Endodermal cell (in vitro differentiated cells): ENCODE measurements at regions not wholly inside any gene's neighbourhood (a gene's known extent, or its start where the extent isn't known, plus 50 kb on each side); places are given as distances from the start of the nearest gene placed in this dataset.

Source experiments
- DNase-seq: peaks from one replicate; pipeline ENCODE4 v3.0.0-alpha.2; 2017
- H3K27ac ChIP-seq: 2 replicates; pipeline ENCODE4 v1.5.1; 2013; ENCODE audit warnings: mild to moderate bottlenecking, low read depth, low read length, moderate library complexity
- H3K27me3 ChIP-seq: 2 replicates; pipeline ENCODE4 v1.6.1; 2013; ENCODE audit warnings: mild to moderate bottlenecking, low read length, moderate library complexity; ENCODE audit not compliant: insufficient read depth, control insufficient read depth, poor library complexity, severe bottlenecking
- H3K36me3 ChIP-seq: 2 replicates; pipeline ENCODE4 v1.7.0; 2013; ENCODE audit warnings: mild to moderate bottlenecking, low read length, moderate library complexity; ENCODE audit not compliant: control insufficient read depth, insufficient read depth
- H3K4me1 ChIP-seq: one replicate; pipeline ENCODE4 v1.7.0; 2013; ENCODE audit warnings: low read length; ENCODE audit not compliant: control insufficient read depth, insufficient read depth
- H3K4me3 ChIP-seq: 2 replicates; pipeline ENCODE4 v1.5.1; 2013; ENCODE audit warnings: mild to moderate bottlenecking, low read length, moderate library complexity
- H3K9ac ChIP-seq: 2 replicates; pipeline ENCODE4 v1.6.1; 2013; ENCODE audit warnings: mild to moderate bottlenecking, low read length, moderate library complexity; ENCODE audit not compliant: poor library complexity, severe bottlenecking; ENCODE audit errors: extremely low read depth
- H3K9me3 ChIP-seq: 2 replicates; pipeline ENCODE4 v1.6.1; 2013; ENCODE audit warnings: mild to moderate bottlenecking, low read length, moderate library complexity; ENCODE audit not compliant: control insufficient read depth
- H3K27ac Mint-ChIP-seq: 2 replicates; pipeline ENCODE4 v1.8.0; 2020; ENCODE audit warnings: mixed read lengths
- H3K27me3 Mint-ChIP-seq: 2 replicates; pipeline ENCODE4 v1.8.0; 2021; ENCODE audit warnings: mild to moderate bottlenecking, mixed read lengths; ENCODE audit not compliant: insufficient read depth
- H3K36me3 Mint-ChIP-seq: 2 replicates; pipeline ENCODE4 v1.8.0; 2020; ENCODE audit warnings: low read depth, mixed read lengths
- H3K4me1 Mint-ChIP-seq: 2 replicates; pipeline ENCODE4 v1.8.0; 2020; ENCODE audit warnings: mixed read lengths
- H3K4me3 Mint-ChIP-seq: 2 replicates; pipeline ENCODE4 v1.8.0; 2020; ENCODE audit warnings: mild to moderate bottlenecking, moderate library complexity, mixed read lengths
- H3K9me3 Mint-ChIP-seq: 2 replicates; pipeline ENCODE4 v1.8.0; 2020; ENCODE audit warnings: mild to moderate bottlenecking, mixed read lengths
- CTCF ChIP-seq: fragments of 200-600 bp; sonication (generic); conservative IDR thresholded peaks from 2 replicates; pipeline ENCODE4 v1.5.0; 2021; ENCODE audit warnings: antibody characterized with exemption, mild to moderate bottlenecking
- WGBS, 2 experiments: methylation state at CpG; one replicate each; pipeline versions ENCODE4 v1.1.5 to v1.1.7; 2013; ENCODE audit warnings: missing lambda C conversion rate in 2 of 2, mixed read lengths in 1 of 2; ENCODE audit not compliant: insufficient coverage in 1 of 2, insufficient read length in 1 of 2; 5-methylcytosine and 5-hydroxymethylcytosine counted together

GRCh38 chr3:177672252-177672911 is 475.1 kb upstream of the TBL1XR1 start:
- 85 to 86% methylated on average over 6 to 10 of the region's 10 CpGs for WGBS, 2 experiments
- Mint-ChIP-seq H3K4me3 (no peak overlapping the region), H3K27ac (no peak overlapping the region)

GRCh38 chr3:177673112-177673914 is 476.0 kb upstream of the TBL1XR1 start:
- H3K4me3 Mint-ChIP-seq, result no peak overlapping the region
- Histone ChIP-seq H3K27me3 (no peaks in the 10 kb centered on the region), H3K9me3 (no peaks in the 10 kb centered on the region), H3K36me3 (no peaks in the 10 kb centered on the region), H3K27ac (no peak overlapping the region), H3K4me3 (no peak overlapping the region), H3K9ac (no peak overlapping the region), H3K4me1 (no peaks in the 10 kb centered on the region)
- no peak for DNase-seq
- TF ChIP-seq CTCF, result no peak
- no peaks in the 10 kb centered on the region for H3K27me3 Mint-ChIP-seq
- no peak overlapping the region for H3K27ac Mint-ChIP-seq
- H3K4me1 Mint-ChIP-seq, result peaks cover 46% of the 10 kb centered on the region
- 81 to 95% methylated on average over 3 to 4 of the region's 4 CpGs for WGBS, 2 experiments
- no peaks in the 10 kb centered on the region for H3K36me3 Mint-ChIP-seq
- H3K9me3 Mint-ChIP-seq, result no peaks in the 10 kb centered on the region

More at GRCh38 chr3:177672252-177672911, 475.1 kb upstream of the TBL1XR1 start:
- H3K9ac ChIP-seq, result no peak overlapping the region
- Mint-ChIP-seq H3K36me3 (no peaks in the 10 kb centered on the region), H3K4me1 (peaks cover 55% of the 10 kb centered on the region), H3K27me3 (no peaks in the 10 kb centered on the region), H3K9me3 (no peaks in the 10 kb centered on the region)
- H3K36me3 ChIP-seq, result no peaks in the 10 kb centered on the region
- H3K27me3 ChIP-seq, result no peaks in the 10 kb centered on the region
- no peaks in the 10 kb centered on the region for H3K9me3 ChIP-seq
- no peaks in the 10 kb centered on the region for H3K4me1 ChIP-seq
- no peak overlapping the region for H3K4me3 ChIP-seq
- H3K27ac ChIP-seq, result no peak overlapping the region
- DNase-seq, result no peak
- no peak for TF ChIP-seq CTCF

DNA sequence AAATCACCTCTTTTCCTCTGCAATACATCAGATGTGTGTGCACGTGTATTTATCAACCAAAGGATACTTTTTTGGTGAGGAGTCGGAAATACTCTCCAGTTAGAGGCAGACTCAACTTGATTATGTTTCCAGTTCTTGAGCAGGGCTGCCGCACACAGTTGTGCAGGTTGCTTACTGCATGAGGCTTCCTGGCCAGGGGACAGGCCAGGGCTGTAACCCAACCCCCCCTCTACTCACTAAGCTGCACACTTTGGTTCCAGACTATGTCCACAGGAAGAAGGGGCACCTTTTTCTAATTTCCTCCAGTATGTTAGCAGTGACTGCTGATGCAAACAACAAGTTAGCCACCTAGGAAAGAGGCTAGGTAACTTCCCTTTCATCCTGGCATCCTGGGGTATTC is 476.9 kb upstream of the TBL1XR1 start:
- TF ChIP-seq CTCF, result no peak
- 87 to 96% methylated on average over 3 of the region's 3 CpGs for whole genome bisulfite sequencing, 2 experiments
- DNase-seq, result no peak

More for the DNA sequence above, 476.9 kb upstream of the TBL1XR1 start:
- no peaks in the 10 kb centered on the region for H3K27me3 ChIP-seq
- no peak overlapping the region for H3K9ac ChIP-seq
- peaks cover 38% of the 10 kb centered on the region for H3K4me1 Mint-ChIP-seq
- no peak overlapping the region for H3K4me3 ChIP-seq
- H3K9me3 ChIP-seq, result no peaks in the 10 kb centered on the region
- no peak overlapping the region for H3K27ac ChIP-seq
- no peaks in the 10 kb centered on the region for H3K9me3 Mint-ChIP-seq
- no peak overlapping the region for H3K4me3 Mint-ChIP-seq
- no peaks in the 10 kb centered on the region for H3K27me3 Mint-ChIP-seq
- H3K27ac Mint-ChIP-seq, result no peak overlapping the region
- no peaks in the 10 kb centered on the region for H3K36me3 Mint-ChIP-seq
- H3K36me3 ChIP-seq, result no peaks in the 10 kb centered on the region
- H3K4me1 ChIP-seq, result no peaks in the 10 kb centered on the region
